HepG2 (cell line): ENCODE measurements at regions not wholly inside any gene's neighbourhood (a gene's known extent, or its start where the extent isn't known, plus 50 kb on each side); places are given as distances from the start of the nearest gene placed in this dataset.

Experiments
- ATAC-seq: fragments of 200-7000 bp; cut with Tn5 transposase; 3 replicates; pipeline ENCODE4 v1.9.1; 2020; ENCODE audit warnings: mild to moderate bottlenecking, moderate library complexity
- BruUV-seq: library from RNA; stranded (reverse); fragments of 400-500 nt; replicated peaks from 2 replicates; lab custom pipeline; 2021; lab: Mats Ljungman, UMichigan
- CTCF ChIA-PET: fragments of 300-600 bp; formaldehyde crosslinking; extraction: SDS; loops from one replicate; lab custom pipeline; 2021; ENCODE audit warnings: low total read pairs, inconsistent platforms, low intra/inter-chr PET ratio; lab: Yijun Ruan, JAX
- POLR2A ChIA-PET: fragments of 350-600 bp; sonication (Branson Sonifier 250); formaldehyde crosslinking; loops from one replicate; lab custom pipeline; 2020; ENCODE audit warnings: antibody characterized with exemption, inconsistent platforms; lab: Yijun Ruan, JAX
- DNase-seq: peaks from one replicate; pipeline ENCODE4 v3.0.0-alpha.2; 2015; ENCODE audit warnings: low spot score
- FAIRE-seq: peaks from 3 replicates; lab custom pipeline; 2011; peaks lifted over from hg19 to GRCh38; lab: Jason Lieb, UNC
- H2AFZ ChIP-seq: one replicate; pipeline ENCODE4 v1.6.1; 2011; ENCODE audit warnings: low read length, inconsistent platforms
- H3K27ac ChIP-seq: fragments of 300-600 bp; 3 replicates; pipeline ENCODE4 v1.8.0; 2011; ENCODE audit warnings: mixed run types, mild to moderate bottlenecking, mixed read lengths, low read length, inconsistent platforms; ENCODE audit not compliant: insufficient read depth; ENCODE audit errors: extremely low read length
- H3K27me3 ChIP-seq, 2 experiments: fragments of 200-600 bp in 1 of 2; 2 replicates in 1 of 2; 3 replicates in 1 of 2; pipeline versions ENCODE4 v1.6.0 to v1.8.0; 2011; ENCODE audit warnings: low read length in 2 of 2, mild to moderate bottlenecking in 2 of 2, moderate library complexity in 2 of 2, inconsistent platforms in 1 of 2; ENCODE audit not compliant: insufficient read depth in 2 of 2, control insufficient read depth in 1 of 2
- H3K36me3 ChIP-seq, 2 experiments: fragments of 200-600 bp in 1 of 2; replicated peaks in 1 of 2; 2 replicates in 1 of 2; 3 replicates in 1 of 2; pipeline versions ENCODE4 v1.5.1 to v1.8.0; 2011; ENCODE audit warnings: low read length in 2 of 2, inconsistent platforms in 1 of 2; ENCODE audit not compliant: insufficient read depth in 2 of 2, control insufficient read depth in 1 of 2
- H3K4me1 ChIP-seq: 2 replicates; pipeline ENCODE4 v1.5.1; 2012; ENCODE audit warnings: low read length, inconsistent platforms; ENCODE audit not compliant: insufficient read depth
- H3K4me2 ChIP-seq: 2 replicates; pipeline ENCODE4 v1.6.0; 2011; ENCODE audit warnings: low read depth, low read length, inconsistent platforms
- H3K4me3 ChIP-seq, 3 experiments: fragments of 200-600 bp in 1 of 3; sonication (generic), shearing (Covaris generic) in 1 of 3; replicated peaks in 1 of 3; 2 replicates each; pipeline ENCODE4 v1.5.1; 2011 to 2016; ENCODE audit warnings: low read length in 3 of 3, inconsistent platforms in 2 of 3, low read depth in 2 of 3, mild to moderate bottlenecking in 2 of 3, control low read depth in 1 of 3, mixed read lengths in 1 of 3; ENCODE audit not compliant: insufficient read depth in 1 of 3
- H3K79me2 ChIP-seq: one replicate; pipeline ENCODE4 v1.6.1; 2011; ENCODE audit warnings: low read length, inconsistent platforms; ENCODE audit not compliant: insufficient read depth
- H3K9ac ChIP-seq: 2 replicates; pipeline ENCODE4 v1.6.0; 2011; ENCODE audit warnings: mild to moderate bottlenecking, low read depth, low read length, inconsistent platforms; ENCODE audit not compliant: insufficient read depth
- H3K9me3 ChIP-seq: 2 replicates; pipeline ENCODE4 v1.5.1; 2012; ENCODE audit warnings: mild to moderate bottlenecking, low read length
- H4K20me1 ChIP-seq: 2 replicates; pipeline ENCODE4 v1.6.0; 2011; ENCODE audit warnings: inconsistent platforms, mild to moderate bottlenecking, low read length, moderate library complexity; ENCODE audit not compliant: insufficient read depth
- ELF1 ChIP-seq: sonication (generic); formaldehyde crosslinking; IDR thresholded peaks from 2 replicates; pipeline ENCODE4 v1.4.0; 2020; ENCODE audit warnings: missing genetic modification reagents
- GLI4 ChIP-seq: sonication (generic); formaldehyde crosslinking; IDR thresholded peaks from 2 replicates; pipeline ENCODE4 v1.5.1; 2020; ENCODE audit warnings: missing genetic modification reagents, mild to moderate bottlenecking, moderate library complexity, borderline replicate concordance
- MAFF ChIP-seq: IDR thresholded peaks from 2 replicates; pipeline ENCODE4 v1.6.1; 2011; ENCODE audit warnings: low read depth, low read length, improper control_type of control experiment
- MAFK ChIP-seq, 2 experiments: IDR thresholded peaks in 1 of 2; conservative IDR thresholded peaks in 1 of 2; 2 replicates each; pipeline ENCODE4 v1.6.1; 2011; ENCODE audit warnings: improper control_type of control experiment in 2 of 2, low read length in 2 of 2
- MXD4 ChIP-seq: IDR thresholded peaks from 2 replicates; pipeline ENCODE4 v1.6.1; 2016; ENCODE audit warnings: mild to moderate bottlenecking, missing biosample characterization, missing genetic modification reagents
- ZFYVE20 ChIP-seq: sonication (generic); formaldehyde crosslinking; IDR thresholded peaks from 2 replicates; pipeline ENCODE4 v1.8.0; 2023; ENCODE audit warnings: low read depth, mild to moderate bottlenecking, moderate library complexity, missing genetic modification reagents, borderline replicate concordance
- ZNF121 ChIP-seq: sonication (generic); formaldehyde crosslinking; IDR thresholded peaks from 2 replicates; pipeline ENCODE4 v1.5.0; 2020; ENCODE audit warnings: mild to moderate bottlenecking, missing genetic modification reagents
- ZNF34 ChIP-seq: sonication (generic); formaldehyde crosslinking; IDR thresholded peaks from 2 replicates; pipeline ENCODE4 v1.4.0; 2020; ENCODE audit warnings: mild to moderate bottlenecking, missing genetic modification reagents, borderline replicate concordance
- ZNF737 ChIP-seq: sonication (generic); formaldehyde crosslinking; IDR thresholded peaks from 2 replicates; pipeline ENCODE4 v1.5.0; 2020; ENCODE audit warnings: missing genetic modification reagents, mild to moderate bottlenecking, borderline replicate concordance
- WGBS: methylation state at CpG from one replicate; pipeline ENCODE4 v1.1.6; 2017; ENCODE audit warnings: low lambda C conversion rate; 5-methylcytosine and 5-hydroxymethylcytosine counted together
- in situ Hi-C: cut with HindIII; loops from 2 replicates; pipeline ENCODE4 v1.10.0; 2017; ENCODE audit warnings: low pct_unique_long_range_greater_than_20kb; ENCODE audit not compliant: extremely low pct_ligation_motif_present
- intact Hi-C: fragments of 100-400 bp; cut with micrococcal nuclease; formaldehyde crosslinking; loops from one replicate; pipeline ENCODE4 v1.10.0; 2022; ENCODE audit not compliant: unreplicated experiment

- no peak overlapping the region for H3K4me2 ChIP-seq
- H2AFZ ChIP-seq: no peak overlapping the region
- no peaks in the 10 kb centered on the region for H4K20me1 ChIP-seq
- no peak for DNase-seq
- FAIRE-seq: no peak
- no peaks in the 10 kb centered on the region for H3K9me3 ChIP-seq
- ChIA-PET CTCF (no interaction called here), POLR2A (no interaction called here)
- no peak overlapping the region for H3K9ac ChIP-seq
- no peak overlapping the region for H3K27ac ChIP-seq
- BruUV-seq: no TSS peak
- no peak for ATAC-seq
- H3K27me3 ChIP-seq: peaks cover 4 to 20% of the 10 kb centered on the region in 2 experiments; a peak in 3 of 5 replicates
- H3K79me2 ChIP-seq: no peaks in the 10 kb centered on the region
- intact Hi-C loops (no loop called here), in situ Hi-C loops (no loop called here)
- TF ChIP-seq ZNF737 (CRISPR knock-in tag) (no peak), MXD4 (no peak), GLI4 (CRISPR knock-in tag) (no peak), ZNF34 (CRISPR knock-in tag) (no peak), ZFYVE20 (CRISPR knock-in tag) (no peak), ZNF121 (CRISPR knock-in tag) (no peak)
- no peaks in the 10 kb centered on the region for H3K4me1 ChIP-seq
- no peaks in the 10 kb centered on the region for H3K36me3 ChIP-seq
- H3K4me3 ChIP-seq: no peak overlapping the region
- 37% methylated on average over 11 of the region's 11 CpGs for WGBS
Observed at GRCh38 chr20:61186771-61187472, 65.1 kb upstream of the CDH4 start.

GRCh38 chr20:61189534-61189933, 62.5 kb upstream of the CDH4 start:
- no peak overlapping the region for H2AFZ ChIP-seq
- no peak for FAIRE-seq
- WGBS: 7% methylated on average over 1 of the region's 1 CpG
- H4K20me1 ChIP-seq: no peaks in the 10 kb centered on the region
- no peaks in the 10 kb centered on the region for H3K9me3 ChIP-seq
- BruUV-seq: no TSS peak
- ChIA-PET POLR2A (no interaction called here), CTCF (no interaction called here)
- no peak for ATAC-seq
- no peak overlapping the region for H3K9ac ChIP-seq
- H3K36me3 ChIP-seq: no peaks in the 10 kb centered on the region
- H3K4me1 ChIP-seq: peaks cover 5% of the 10 kb centered on the region; the same call in 1 of the 2 replicates
- TF ChIP-seq ELF1 (CRISPR knock-in tag) (no peak), MAFF (peak; percentile 81), MAFK (conservative IDR thresholded peaks at IDR 0.05 in 1 of 2, IDR thresholded peaks at IDR 0.05 in 1 of 2; ENCODE audit: low read length in 2 of 2) (peak; percentile 73 to 91)
- H3K27ac ChIP-seq: no peak overlapping the region
- no peaks in the 10 kb centered on the region for H3K79me2 ChIP-seq
- in situ Hi-C loops: no loop called here
- intact Hi-C loops: no loop called here
- no peak overlapping the region for H3K4me2 ChIP-seq
- peaks cover 0 to 15% of the 10 kb centered on the region in 2 experiments; a peak in 2 of 5 replicates for H3K27me3 ChIP-seq
- no peak for DNase-seq
- no peak overlapping the region for H3K4me3 ChIP-seq
